ENCODE measurements at regions not wholly inside any gene's neighbourhood (a gene's known extent, or its start where the extent isn't known, plus 50 kb on each side); places are given as distances from the start of the nearest gene placed in this dataset.

DNA sequence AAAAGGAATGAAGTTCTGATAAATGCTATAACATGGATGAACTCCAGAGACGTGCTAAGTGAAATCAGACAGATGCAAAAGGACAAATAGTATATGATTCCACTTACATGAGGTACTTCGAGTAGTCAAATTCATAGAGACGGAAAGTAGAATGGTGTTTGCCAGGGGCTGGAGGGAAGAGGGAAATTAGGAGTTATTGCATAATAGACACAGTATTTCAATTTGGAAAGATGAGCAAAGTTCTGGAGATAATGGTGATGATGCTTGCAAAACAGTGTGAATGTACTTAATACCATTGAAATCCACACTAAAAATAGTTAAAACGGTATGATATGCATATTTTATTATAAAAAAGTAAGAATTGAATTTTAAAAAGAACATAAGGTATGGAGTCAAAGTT is 84.9 kb upstream of the STXBP5 start:
- no peak for DNase-seq (ENCODE audit: low read depth in 1 of 2, low spot score in 1 of 2)
- Histone ChIP-seq H3K27me3 (no peaks in the 10 kb centered on the region), H3K4me1 (ENCODE audit: low read depth) (no peaks in the 10 kb centered on the region), H3K27ac (no peak overlapping the region), H3K4me3 (no peak overlapping the region), H3K9me3 (ENCODE audit: low read depth) (no peaks in the 10 kb centered on the region), H3K36me3 (no peaks in the 10 kb centered on the region)
- TF ChIP-seq, protein P1, sequence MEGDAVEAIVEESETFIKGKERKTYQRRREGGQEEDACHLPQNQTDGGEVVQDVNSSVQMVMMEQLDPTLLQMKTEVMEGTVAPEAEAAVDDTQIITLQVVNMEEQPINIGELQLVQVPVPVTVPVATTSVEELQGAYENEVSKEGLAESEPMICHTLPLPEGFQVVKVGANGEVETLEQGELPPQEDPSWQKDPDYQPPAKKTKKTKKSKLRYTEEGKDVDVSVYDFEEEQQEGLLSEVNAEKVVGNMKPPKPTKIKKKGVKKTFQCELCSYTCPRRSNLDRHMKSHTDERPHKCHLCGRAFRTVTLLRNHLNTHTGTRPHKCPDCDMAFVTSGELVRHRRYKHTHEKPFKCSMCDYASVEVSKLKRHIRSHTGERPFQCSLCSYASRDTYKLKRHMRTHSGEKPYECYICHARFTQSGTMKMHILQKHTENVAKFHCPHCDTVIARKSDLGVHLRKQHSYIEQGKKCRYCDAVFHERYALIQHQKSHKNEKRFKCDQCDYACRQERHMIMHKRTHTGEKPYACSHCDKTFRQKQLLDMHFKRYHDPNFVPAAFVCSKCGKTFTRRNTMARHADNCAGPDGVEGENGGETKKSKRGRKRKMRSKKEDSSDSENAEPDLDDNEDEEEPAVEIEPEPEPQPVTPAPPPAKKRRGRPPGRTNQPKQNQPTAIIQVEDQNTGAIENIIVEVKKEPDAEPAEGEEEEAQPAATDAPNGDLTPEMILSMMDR (IDR thresholded peaks at IDR 0.05; ENCODE audit: low read depth, low read length) = no peak

DNA sequence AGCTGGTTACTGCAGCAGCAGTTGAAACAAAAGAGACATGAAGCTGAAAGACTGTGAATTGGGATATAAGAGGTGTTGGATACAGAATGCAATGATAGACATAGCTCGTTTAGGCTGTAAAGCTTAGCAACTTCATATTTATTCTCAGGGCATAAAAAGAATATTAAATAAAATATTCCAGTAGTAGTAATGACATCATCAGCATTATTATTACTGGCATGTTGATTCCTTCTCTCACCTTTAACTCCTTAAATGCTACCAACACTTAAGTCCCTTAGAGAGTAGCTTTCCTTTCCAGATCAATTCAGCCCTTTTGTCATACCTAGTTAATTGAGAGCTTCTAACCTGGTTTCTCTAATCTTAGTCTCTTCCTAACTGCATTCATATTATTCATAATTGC is 81.4 kb upstream of the STXBP5 start:
- Histone ChIP-seq H3K36me3 (no peaks in the 10 kb centered on the region), H3K27ac (no peak overlapping the region), H3K4me3 (no peak overlapping the region), H3K27me3 (no peaks in the 10 kb centered on the region), H3K9me3 (ENCODE audit: low read depth) (no peaks in the 10 kb centered on the region), H3K4me1 (ENCODE audit: low read depth) (peaks cover 6% of the 10 kb centered on the region)
- DNase-seq (ENCODE audit: low read depth in 1 of 2, low spot score in 1 of 2) = no peak
- TF ChIP-seq, protein P1 (IDR thresholded peaks at IDR 0.05; ENCODE audit: low read depth, low read length) = no peak

DNA sequence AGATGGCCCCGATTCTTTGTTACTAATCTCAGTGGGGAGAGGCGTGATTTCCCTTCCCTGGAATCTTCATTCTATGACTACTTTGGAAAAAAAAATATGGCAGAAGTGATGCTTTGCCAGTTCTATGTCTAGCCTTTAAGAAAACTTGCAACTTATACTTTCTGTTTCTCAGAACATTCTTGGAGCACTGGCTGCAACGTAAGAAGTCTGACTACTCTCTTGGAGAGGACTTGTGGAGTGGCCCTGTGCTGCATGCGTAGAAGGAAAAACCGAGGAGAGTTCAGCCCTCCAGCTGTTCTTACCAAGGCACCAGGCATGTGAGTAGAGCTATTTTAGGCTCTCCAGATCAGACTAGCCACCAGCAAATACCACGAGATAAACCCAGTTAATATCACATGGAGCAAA is 77.6 kb upstream of the STXBP5 start:
- Histone ChIP-seq H3K4me1 (ENCODE audit: low read depth) (peaks cover 6% of the 10 kb centered on the region), H3K27me3 (no peaks in the 10 kb centered on the region), H3K9me3 (ENCODE audit: low read depth) (no peaks in the 10 kb centered on the region), H3K27ac (no peak overlapping the region), H3K4me3 (no peak overlapping the region), H3K36me3 (no peaks in the 10 kb centered on the region)
- TF ChIP-seq, protein P1 (IDR thresholded peaks at IDR 0.05; ENCODE audit: low read depth, low read length) = no peak
- DNase-seq (ENCODE audit: low read depth in 1 of 2, low spot score in 1 of 2) = peak in 1 of 2 donors; percentile 41

DNA sequence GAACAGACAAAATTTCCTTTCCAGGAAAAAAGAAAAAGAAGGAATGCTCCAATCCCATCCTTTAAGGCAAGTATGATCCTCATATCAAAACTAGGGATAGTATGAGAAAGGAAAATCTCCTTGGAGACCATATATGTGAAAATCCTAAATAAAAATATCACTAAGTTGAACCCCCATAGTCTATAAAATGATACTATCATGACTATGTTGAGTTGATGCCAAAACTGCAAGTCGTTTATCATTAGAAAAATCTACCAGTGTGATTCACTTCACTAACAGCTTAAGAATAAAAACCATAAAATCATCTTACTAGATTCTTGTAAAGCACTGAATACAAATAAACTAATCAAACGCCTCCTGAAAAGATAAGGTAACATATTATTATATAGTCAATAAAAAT is 76.6 kb upstream of the STXBP5 start:
- Histone ChIP-seq H3K27ac (no peak overlapping the region), H3K27me3 (no peaks in the 10 kb centered on the region), H3K4me3 (no peak overlapping the region), H3K4me1 (ENCODE audit: low read depth) (peaks cover 6% of the 10 kb centered on the region), H3K36me3 (no peaks in the 10 kb centered on the region), H3K9me3 (ENCODE audit: low read depth) (no peaks in the 10 kb centered on the region)
- no peak for DNase-seq (ENCODE audit: low read depth in 1 of 2, low spot score in 1 of 2)
- TF ChIP-seq, protein P1 (IDR thresholded peaks at IDR 0.05; ENCODE audit: low read depth, low read length) = no peak

DNA sequence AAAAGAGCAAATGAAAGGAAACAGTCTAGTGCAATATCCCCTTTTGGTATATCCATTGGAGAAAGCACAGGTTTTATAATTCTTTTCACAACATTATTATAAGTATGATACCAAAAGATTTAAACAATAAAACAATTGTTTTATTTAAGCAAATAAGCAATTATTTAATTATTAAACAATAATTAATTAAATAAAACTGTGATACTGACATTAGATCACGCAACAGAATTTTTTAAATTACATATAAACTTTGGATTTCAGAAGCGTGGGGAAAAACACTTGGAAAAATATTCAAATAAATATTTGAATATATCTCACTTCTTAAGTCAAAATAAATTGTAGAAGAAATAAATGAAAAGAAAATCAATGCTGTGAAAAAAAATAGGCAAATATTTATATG is 76.2 kb upstream of the STXBP5 start:
- peaks cover 6% of the 10 kb centered on the region for H3K4me1 ChIP-seq (ENCODE audit: low read depth)
- TF ChIP-seq, protein P1 (IDR thresholded peaks at IDR 0.05; ENCODE audit: low read depth, low read length) = no peak
- H3K9me3 ChIP-seq (ENCODE audit: low read depth) = no peaks in the 10 kb centered on the region
- no peaks in the 10 kb centered on the region for H3K27me3 ChIP-seq
- H3K27ac ChIP-seq = no peak overlapping the region
- DNase-seq (ENCODE audit: low read depth in 1 of 2, low spot score in 1 of 2) = no peak
- no peaks in the 10 kb centered on the region for H3K36me3 ChIP-seq
- no peak overlapping the region for H3K4me3 ChIP-seq

Measured in cardiac muscle cell (in vitro differentiated cells and primary cell).